Stomach (tissue), 4 donors: ENCODE measurements at regions not wholly inside any gene's neighbourhood (a gene's known extent, or its start where the extent isn't known, plus 50 kb on each side); places are given as distances from the start of the nearest gene placed in this dataset.

Source experiments
- CTCF ChIP-seq, 7 experiments: fragments of 450-650 bp in 4 of 7; fragments of 200-600 bp in 3 of 7; sonication (generic) in 3 of 7; IDR thresholded peaks; one replicate each; pipeline ENCODE4 v1.5.1; 2016 to 2019; ENCODE audit warnings: antibody characterized with exemption in 7 of 7, control low read depth in 2 of 7, mild to moderate bottlenecking in 1 of 7
- EP300 ChIP-seq: sonication (generic); formaldehyde crosslinking; IDR thresholded peaks from one replicate; pipeline ENCODE4 v1.6.1; 2017; ENCODE audit warnings: antibody characterized with exemption
- POLR2A ChIP-seq, 4 donors: fragments of 450-650 bp; IDR thresholded peaks; one replicate each; pipeline ENCODE4 v1.6.1; 2016; ENCODE audit warnings: antibody characterized with exemption in 4 of 4, control low read depth in 2 of 4, mild to moderate bottlenecking in 1 of 4, moderate library complexity in 1 of 4
- POLR2AphosphoS5 ChIP-seq, 3 donors: sonication (generic); formaldehyde crosslinking; IDR thresholded peaks; one replicate each; pipeline ENCODE4 v1.6.1; 2016; ENCODE audit warnings: antibody characterized with exemption in 3 of 3

DNA sequence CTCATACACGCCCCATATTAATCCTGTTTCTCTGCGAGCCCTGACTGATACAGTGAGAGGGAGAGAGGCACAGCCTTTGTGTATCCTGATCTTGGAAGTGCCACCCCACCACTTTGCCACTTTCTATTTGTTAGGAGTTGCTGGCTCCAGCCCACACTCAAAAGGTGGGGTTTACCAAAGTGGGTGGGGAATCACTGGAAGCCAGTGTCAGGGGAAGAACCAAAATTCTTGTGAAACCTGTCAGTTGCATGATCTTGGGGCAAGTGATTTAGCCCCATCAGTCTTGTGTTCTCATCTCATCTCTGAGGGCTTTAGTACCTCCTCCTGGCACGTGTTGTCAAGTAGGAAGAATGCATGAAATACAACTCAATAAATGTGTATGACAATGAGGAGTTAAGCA lies 119.5 kb downstream of the SOX9 start:
- TF ChIP-seq CTCF (IDR thresholded peaks at IDR 0.05) (no peak), POLR2A (IDR thresholded peaks at IDR 0.05) (no peak), POLR2AphosphoS5 (IDR thresholded peaks at IDR 0.05) (no peak), EP300 (no peak)
